Loucy (cell line): ENCODE measurements at regions not wholly inside any gene's neighbourhood (a gene's known extent, or its start where the extent isn't known, plus 50 kb on each side); places are given as distances from the start of the nearest gene placed in this dataset.
"Not testable (repeated sequence)": the region's sequence is repeated elsewhere in the genome, so short reads cannot be mapped to it uniquely, and the experiment has no call there.

Experiments used
- H2AFZ ChIP-seq: fragments of 200-600 bp; sonication (generic); 2 replicates; pipeline ENCODE4 v1.6.0; 2016; ENCODE audit warnings: antibody characterized with exemption, mild to moderate bottlenecking, low read length, moderate library complexity
- H3F3A ChIP-seq: fragments of 200-600 bp; 2 replicates; pipeline ENCODE4 v1.6.0; 2016; ENCODE audit warnings: antibody characterized with exemption, low read depth, mild to moderate bottlenecking
- H3K27me3 ChIP-seq: fragments of 200-600 bp; sonication (generic); 2 replicates; pipeline ENCODE4 v1.6.1; 2014; ENCODE audit warnings: low read length, mild to moderate bottlenecking; ENCODE audit not compliant: insufficient read depth, poor library complexity, severe bottlenecking
- H3K36me3 ChIP-seq: fragments of 200-600 bp; sonication (generic); 2 replicates; pipeline ENCODE4 v1.6.1; 2016; ENCODE audit warnings: low read length; ENCODE audit not compliant: insufficient read depth
- H3K4me1 ChIP-seq: fragments of 200-600 bp; sonication (generic); 2 replicates; pipeline ENCODE4 v1.5.1; 2014; ENCODE audit warnings: low read length, mild to moderate bottlenecking; ENCODE audit not compliant: insufficient read depth, poor library complexity, severe bottlenecking
- H3K4me2 ChIP-seq: fragments of 200-600 bp; sonication (generic); 2 replicates; pipeline ENCODE4 v1.6.0; 2014; ENCODE audit warnings: antibody characterized with exemption, low read length, low read depth, mild to moderate bottlenecking; ENCODE audit not compliant: poor library complexity, severe bottlenecking
- H3K4me3 ChIP-seq: fragments of 200-600 bp; sonication (generic); 2 replicates; pipeline ENCODE4 v1.5.1; 2014; ENCODE audit warnings: low read length, mild to moderate bottlenecking, mixed read lengths; ENCODE audit not compliant: poor library complexity, severe bottlenecking
- H3K79me2 ChIP-seq: fragments of 200-600 bp; sonication (generic); 2 replicates; pipeline ENCODE4 v1.6.1; 2014; ENCODE audit warnings: low read length; ENCODE audit not compliant: insufficient read depth
- H3K9ac ChIP-seq: fragments of 200-600 bp; sonication (generic); 2 replicates; pipeline ENCODE4 v1.6.0; 2014; ENCODE audit warnings: mild to moderate bottlenecking, low read depth, low read length, moderate library complexity; ENCODE audit not compliant: poor library complexity, severe bottlenecking
- H3K9me2 ChIP-seq: fragments of 200-600 bp; sonication (generic); replicated peaks from 2 replicates; pipeline ENCODE4 v1.6.1; 2016; ENCODE audit warnings: low read depth, low read length, mixed read lengths
- H3K9me3 ChIP-seq: fragments of 200-600 bp; sonication (generic); 2 replicates; pipeline ENCODE4 v1.6.1; 2014; ENCODE audit warnings: mild to moderate bottlenecking, antibody characterized with exemption, low read length, low read depth; ENCODE audit not compliant: insufficient read depth
- H4K20me1 ChIP-seq: fragments of 200-600 bp; sonication (generic); 2 replicates; pipeline ENCODE4 v1.6.0; 2014; ENCODE audit warnings: antibody characterized with exemption, low read length, mild to moderate bottlenecking; ENCODE audit not compliant: insufficient read depth, poor library complexity, severe bottlenecking

- not testable (repeated sequence) for H3K9ac ChIP-seq, H3K9me2 ChIP-seq, H3F3A ChIP-seq, H3K27me3 ChIP-seq, H3K4me3 ChIP-seq, H2AFZ ChIP-seq, H3K36me3 ChIP-seq, H3K4me1 ChIP-seq, H3K9me3 ChIP-seq, H4K20me1 ChIP-seq, H3K4me2 ChIP-seq, H3K79me2 ChIP-seq
These were observed 66.6 kb upstream of the LYSMD4 start for GRCh38 chr15:99799854-99800250.

DNA sequence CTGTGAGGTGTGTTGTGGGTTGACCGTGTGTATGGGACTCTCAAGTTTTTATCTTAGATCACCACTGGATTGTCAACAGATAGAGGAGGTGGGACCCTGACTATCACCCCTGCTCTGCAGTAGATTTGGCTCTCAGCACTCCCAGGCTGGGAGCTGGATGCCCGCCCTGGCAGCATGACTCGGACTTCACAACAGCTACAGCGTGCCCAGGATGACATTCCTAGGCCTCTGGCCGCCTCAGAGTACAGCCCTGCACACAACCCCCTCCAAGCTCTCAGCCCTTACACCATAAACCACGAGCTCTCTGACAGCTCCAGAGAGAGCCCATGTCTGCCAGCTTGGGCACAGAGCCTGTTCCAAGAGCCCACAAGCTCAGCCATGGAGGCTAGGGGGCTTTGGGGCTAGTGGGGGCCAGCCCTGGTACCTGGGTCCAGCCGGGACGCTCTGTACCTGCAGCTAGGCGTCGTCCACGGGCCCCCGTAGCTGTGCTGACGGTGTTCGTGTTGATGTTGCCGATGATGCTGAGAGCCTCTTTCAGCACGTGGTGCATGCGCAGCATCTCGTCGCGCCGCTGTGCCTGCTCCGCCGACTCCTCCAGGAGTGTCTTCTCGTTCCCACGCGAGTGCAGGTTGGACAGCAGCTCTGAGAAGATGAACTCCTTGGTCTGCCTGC lies 66.1 kb upstream of the LYSMD4 start:
- not testable (repeated sequence) for H3K79me2 ChIP-seq, H3K9me2 ChIP-seq, H4K20me1 ChIP-seq, H3K27me3 ChIP-seq, H3K4me2 ChIP-seq, H3K9me3 ChIP-seq, H3K4me3 ChIP-seq, H2AFZ ChIP-seq, H3K4me1 ChIP-seq, H3F3A ChIP-seq, H3K9ac ChIP-seq, H3K36me3 ChIP-seq

- not testable (repeated sequence) for H3K4me1 ChIP-seq, H3K36me3 ChIP-seq, H3K4me3 ChIP-seq, H3K79me2 ChIP-seq, H3K27me3 ChIP-seq, H3K9me3 ChIP-seq, H4K20me1 ChIP-seq, H3K9me2 ChIP-seq, H3K9ac ChIP-seq, H3F3A ChIP-seq, H3K4me2 ChIP-seq, H2AFZ ChIP-seq
These were observed 64.0 kb upstream of the LYSMD4 start for GRCh38 chr15:99796940-99797870.

GRCh38 chr15:99791881-99792807 lies 58.9 kb upstream of the LYSMD4 start:
- not testable (repeated sequence) for H3K36me3 ChIP-seq, H3K4me2 ChIP-seq, H3K4me1 ChIP-seq, H3K79me2 ChIP-seq, H3K27me3 ChIP-seq, H2AFZ ChIP-seq, H3K9ac ChIP-seq, H3K9me2 ChIP-seq, H3K9me3 ChIP-seq, H4K20me1 ChIP-seq, H3F3A ChIP-seq, H3K4me3 ChIP-seq

DNA sequence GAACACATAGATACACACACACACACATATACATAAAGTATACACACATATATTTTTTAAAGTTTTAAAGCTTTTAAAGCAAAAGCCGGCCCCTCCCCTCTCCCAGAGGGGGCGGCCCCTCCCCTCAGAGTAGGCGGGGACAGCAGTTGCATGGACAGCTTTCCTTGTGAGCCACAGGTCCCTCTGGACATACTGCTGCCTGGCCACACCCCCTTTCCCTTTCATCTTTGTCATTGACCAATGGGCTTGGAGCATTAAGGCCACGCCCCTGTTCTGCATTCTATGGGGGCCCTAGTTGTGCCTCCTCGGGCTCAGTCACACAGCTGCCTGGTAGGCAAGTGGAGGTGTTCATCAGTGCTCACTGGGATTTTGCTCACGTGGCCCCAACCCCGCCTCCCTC lies 57.5 kb upstream of the LYSMD4 start:
- not testable (repeated sequence) for H3K4me2 ChIP-seq, H3K4me3 ChIP-seq, H3K27me3 ChIP-seq, H3K9me3 ChIP-seq, H3F3A ChIP-seq, H3K9me2 ChIP-seq, H3K79me2 ChIP-seq, H2AFZ ChIP-seq, H3K4me1 ChIP-seq, H4K20me1 ChIP-seq, H3K9ac ChIP-seq, H3K36me3 ChIP-seq
